GM21825 (cell line): ENCODE measurements at regions not wholly inside any gene's neighbourhood (a gene's known extent, or its start where the extent isn't known, plus 50 kb on each side); places are given as distances from the start of the nearest gene placed in this dataset.

Source experiments
- ATAC-seq: cut with Tn5 transposase; IDR thresholded peaks from one replicate; pipeline ENCODE4 v1.9.1; 2021; ENCODE audit warnings: mild to moderate bottlenecking, moderate library complexity; ENCODE audit not compliant: unreplicated experiment

DNA sequence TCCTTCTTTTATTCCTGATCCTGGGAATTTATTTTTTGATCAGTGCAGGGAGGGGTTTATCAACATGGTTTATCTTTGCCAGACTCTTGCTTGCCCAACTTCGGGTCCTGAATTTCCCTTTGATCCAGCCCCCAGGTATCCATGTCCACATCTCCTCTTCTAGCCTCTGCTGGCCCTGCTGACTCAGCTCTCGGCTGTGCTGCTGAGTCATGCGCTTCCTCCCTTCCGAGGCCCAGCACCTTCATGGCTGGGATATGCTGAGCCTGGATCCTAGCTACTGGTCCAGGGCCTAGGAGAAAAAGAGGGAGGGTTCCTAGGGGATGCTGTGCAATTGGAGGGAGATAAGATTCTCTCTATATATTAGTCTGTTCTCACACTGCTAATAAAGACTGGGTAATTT is 380.7 kb upstream of the SHH start:
- no peak for ATAC-seq

DNA sequence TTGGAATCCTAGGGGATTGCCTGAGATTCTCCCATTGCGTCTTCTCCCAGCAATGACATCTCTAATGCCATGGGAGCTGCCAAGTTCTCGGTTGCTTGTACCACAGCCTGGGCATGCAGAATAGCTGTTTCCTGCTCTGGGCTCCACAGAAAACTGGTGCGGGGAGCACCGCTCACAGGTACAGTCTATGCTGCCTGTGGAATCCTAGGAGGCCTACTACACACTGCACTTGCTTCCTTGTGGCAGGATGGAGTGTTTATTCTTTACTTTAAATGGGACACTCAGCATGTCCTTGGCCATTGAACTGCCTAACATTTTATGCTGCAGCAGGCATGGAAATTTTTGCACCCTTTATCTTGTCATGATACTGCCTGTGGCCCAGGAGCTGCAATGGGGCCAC is 378.8 kb upstream of the SHH start:
- ATAC-seq, result no peak

DNA sequence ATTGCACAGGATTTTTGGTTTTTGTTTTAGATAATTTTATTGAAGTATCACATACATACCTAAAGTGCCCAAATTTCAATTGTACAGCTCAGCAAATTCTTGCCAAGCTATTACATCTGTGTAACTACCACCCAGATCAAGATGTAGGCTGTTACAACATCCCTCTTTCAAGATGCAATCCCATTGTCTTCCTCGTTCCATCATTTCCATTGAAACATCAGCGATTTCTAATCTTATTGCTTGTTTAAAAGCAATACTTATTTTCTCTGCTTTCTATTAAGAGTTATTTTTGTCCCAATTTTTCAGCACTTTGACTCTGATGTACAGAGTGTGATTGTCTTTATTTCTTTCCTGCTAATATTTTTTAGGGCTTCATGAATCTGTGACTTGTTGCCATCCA is 372.8 kb upstream of the SHH start:
- ATAC-seq, result no peak

DNA sequence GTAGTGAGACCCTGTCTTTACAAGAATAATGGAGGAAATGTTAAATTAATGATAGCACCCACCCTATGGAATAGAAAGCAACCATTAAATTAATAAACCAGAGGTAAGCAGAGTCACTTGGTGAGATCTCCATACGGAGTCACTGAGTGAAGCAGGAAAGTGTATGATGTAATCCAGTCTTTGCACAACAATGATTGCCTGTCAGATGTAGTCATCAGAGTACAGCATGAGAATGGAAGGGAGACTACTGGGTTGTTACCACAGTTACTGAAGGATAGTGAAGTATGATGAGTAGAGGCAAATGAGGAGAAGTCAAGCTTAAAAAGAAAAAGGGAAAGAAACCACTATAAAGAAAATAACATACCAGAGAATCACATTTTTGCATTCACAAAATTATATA is 371.9 kb upstream of the SHH start:
- no peak for ATAC-seq

DNA sequence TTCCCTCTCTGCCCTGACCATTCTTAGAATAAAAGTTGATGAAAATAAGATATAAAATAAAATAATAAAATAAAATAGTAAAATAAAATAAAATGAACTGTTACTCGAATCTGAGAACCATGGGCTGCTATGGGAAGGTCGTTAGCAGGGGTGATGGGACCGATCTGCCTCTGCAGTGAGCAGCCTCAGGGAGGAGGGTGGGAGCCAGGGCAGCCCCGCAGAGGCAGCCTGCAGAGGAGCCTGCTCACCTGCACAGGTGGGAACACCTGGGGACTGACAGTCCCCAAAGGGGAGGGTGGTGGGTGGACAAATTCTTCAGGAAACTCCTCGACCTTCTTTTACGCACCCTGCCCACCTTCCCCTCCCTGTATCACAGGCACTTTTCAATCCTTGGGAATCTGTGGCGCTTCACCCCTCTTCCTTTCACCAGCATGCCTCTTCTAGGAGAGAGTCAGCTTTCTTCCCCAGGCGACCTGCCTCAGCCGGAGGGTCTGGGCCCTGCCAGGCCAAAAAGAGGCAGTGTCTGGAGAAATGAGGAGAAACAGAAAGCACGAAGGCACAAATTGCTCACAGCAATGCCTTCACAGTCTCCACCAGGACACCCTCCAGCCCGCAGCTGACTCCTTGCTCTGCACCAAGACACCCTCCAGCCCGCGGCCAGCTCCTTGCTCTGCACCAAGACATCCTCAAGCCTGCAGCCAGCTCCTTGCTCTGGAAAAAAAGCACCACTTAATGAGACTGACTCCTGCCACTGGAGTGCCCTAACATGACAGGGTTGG is 368.4 kb upstream of the SHH start:
- ATAC-seq, result no peak

DNA sequence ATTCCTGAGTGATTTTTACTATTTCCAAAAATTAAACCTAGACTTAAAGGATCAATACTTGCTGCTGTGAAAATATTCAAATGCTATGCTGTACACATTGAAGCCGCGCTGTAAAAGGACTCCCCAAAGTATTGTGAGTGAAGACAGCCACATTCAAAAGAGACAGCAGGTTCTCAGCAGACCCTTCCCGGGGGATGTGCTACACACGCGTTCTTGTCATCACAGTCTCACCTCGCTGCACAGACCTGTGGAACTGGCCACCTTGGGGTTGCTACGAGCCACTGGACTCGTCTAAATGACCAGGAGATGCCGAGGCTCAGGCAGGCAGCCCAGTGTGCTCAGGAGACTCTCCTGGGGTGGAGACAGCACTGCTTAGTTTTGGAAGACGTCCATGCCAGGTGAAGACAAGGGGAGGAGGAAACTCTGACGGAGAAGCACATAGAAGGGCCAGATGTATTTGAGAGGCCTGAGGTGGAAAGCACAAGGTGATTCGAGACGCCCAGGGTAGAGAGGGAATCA is 367.7 kb upstream of the SHH start:
- no peak for ATAC-seq

DNA sequence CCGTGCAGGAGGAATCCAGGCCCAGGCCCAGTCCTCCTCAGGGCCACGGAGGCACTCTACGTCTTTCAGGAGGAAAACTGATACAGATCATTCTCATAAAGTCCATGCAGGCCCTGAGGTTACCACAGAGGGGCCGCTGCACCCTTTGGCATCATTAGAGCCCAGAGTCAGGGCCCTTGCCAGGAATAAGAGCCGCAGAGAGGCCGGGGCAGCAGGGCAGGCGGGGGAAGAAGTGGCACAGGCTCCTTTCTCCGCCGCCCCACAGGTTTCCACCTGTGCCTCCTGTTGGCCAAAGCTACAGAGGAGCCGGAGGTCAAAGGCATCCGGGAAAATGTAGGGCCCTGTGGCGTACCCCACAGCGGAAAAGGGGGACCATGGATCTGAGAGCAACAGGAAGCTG is 366.6 kb upstream of the SHH start:
- no peak for ATAC-seq

DNA sequence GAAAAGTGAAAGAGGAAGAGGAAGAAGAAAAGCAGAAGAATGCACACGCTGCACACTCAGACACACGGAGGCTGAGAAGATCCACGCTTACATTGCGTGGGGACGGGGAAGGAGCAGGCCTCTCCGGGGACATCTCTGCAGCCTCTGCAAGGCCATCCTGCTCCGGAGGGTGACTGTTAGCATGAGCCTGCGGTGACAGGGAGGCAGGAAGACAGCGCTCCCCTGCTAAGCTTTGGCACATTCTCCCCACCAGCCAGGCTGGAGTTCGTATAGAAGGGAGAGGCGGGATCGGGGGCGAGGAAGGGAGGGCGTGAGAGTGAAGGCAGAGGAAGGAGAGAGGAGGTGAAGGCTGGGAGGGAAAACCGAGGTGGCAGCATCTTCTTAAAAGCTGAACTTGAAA is 366.0 kb upstream of the SHH start:
- no peak for ATAC-seq

DNA sequence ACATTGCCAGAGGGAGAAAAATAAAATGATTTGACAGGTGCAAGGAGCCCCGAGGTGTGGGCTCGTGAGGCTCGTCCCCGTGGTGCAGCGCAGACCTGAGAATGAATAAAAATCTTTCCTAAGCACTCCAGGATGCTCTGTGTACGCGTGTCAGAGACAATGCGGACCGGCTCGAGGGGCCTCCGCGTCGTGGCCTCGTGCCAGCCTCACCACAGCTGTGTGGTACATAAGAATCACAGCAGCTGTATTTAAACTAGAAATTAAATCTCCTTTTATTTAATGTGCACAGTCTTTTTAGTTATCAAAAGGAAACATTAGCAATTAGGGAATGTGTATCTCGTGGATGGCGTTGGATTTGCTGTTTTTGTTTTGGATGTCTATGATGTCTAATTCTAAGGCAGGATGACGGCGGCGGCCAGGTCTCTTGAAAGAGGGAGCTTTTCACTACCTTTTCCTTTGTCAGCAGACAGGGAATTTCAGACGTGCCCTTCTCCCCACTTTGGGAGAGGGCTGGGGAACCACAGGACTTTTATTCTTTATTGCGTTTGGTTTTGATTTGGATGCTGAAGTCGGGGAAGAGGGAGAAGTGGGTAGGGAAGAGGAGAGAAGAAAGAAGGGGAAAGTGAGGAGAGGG is 365.3 kb upstream of the SHH start:
- no peak for ATAC-seq

DNA sequence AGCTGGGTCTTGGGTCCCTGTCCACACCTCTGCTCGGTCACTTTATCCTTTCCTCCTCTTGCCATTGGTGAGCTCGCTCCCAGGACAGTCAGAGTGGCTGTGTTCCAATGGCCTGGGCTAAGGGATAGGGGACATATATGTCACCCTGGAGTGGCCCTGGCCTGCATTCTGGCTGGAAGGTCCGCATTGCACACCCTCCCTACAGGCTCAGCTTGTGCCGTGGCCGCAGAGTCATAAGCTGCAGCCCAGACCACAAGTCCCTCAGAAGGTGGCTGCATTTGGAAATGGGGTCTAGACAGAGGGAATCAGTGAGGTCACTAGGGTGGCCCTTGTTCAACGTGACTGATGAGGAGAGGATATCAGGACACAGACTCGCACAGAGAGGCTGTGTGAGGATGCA is 363.8 kb upstream of the SHH start:
- no peak for ATAC-seq

DNA sequence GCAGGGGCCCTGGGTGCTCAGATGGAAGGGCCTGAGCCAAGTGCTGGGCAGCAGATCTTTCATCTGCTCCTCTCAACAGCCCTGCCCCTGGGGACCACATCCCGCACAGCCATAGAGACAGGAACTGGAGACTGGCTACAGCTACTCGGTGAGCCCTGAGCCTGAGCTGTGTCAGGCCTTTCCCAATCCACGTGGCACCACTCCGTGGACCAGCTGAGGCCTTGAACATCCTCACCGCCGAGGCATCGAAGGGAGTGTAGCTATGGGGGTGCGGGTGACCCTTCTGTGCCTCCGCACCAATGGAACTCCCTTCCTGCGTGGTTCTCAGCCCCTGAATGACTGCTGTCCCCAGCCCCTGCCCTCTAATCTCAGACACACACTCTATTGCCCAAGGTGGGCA is 362.7 kb upstream of the SHH start:
- no peak for ATAC-seq

DNA sequence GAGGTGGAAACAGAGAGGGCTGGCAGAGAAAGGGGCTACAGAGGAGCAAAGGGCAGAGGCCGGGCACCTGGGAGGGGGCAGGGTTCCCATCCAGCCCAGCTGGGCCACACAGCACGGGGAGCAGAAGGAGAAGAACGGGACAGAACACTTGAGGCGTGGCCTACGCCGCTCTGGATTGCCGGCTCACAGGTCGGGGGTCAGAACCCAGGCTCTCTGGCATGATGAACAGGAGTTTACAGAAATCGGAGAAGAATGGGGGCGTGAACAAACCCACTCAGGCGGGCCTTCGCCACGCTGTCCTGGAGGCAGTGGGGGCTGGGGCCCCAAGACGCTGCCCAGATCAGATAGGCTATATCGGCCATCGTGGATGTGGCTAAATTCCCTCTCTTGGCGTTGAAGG is 362.2 kb upstream of the SHH start:
- ATAC-seq, result no peak

DNA sequence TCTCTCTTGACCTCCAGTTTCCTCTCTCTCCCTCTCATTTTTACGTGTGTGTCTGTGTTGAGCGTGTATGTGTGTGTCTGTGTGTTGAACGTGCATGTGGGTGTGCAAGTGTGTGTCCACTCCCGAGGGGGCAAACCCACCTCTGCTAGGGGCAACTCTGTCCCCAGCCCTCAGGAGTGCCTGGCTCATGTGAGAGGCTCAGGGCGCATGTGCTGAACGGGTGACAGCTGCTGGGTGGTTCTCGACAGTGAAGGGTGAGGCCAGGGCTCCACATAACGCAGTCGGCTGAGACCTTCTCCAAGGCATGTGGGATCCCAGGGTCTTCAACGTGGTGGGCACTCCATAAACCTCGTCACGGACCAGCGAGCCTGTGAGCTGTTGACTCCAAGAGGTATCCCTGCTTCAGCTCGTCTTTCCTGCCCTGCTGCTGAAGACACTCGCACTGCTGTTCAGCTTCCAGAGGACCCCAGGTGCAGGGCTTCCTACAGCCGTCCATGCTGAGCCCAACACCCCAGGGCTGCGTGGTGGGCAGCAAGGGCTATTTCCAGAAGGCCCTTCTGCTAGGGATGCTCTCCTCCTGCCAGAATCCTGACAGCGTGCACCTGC is 361.6 kb upstream of the SHH start:
- ATAC-seq, result no peak

DNA sequence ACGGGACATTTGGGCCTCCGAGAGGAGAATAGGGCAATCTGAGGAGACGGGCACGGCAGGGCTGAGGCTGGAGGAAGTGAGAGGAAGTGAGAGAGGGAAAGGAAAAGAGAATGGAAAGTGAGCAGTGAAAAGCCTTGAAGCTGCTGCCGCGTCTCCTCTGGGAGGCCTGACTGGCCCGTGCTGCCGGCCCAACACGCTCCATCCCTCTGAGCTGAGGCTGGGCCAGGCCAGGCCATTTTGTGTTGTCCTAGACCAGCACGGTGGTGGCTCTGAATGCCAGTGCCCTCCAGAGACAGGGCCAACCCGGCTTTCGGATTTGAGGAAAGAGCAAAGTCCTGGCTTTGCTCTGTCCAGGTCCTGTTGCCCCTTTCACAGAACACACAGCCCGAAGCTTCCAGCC is 361.1 kb upstream of the SHH start:
- no peak for ATAC-seq

DNA sequence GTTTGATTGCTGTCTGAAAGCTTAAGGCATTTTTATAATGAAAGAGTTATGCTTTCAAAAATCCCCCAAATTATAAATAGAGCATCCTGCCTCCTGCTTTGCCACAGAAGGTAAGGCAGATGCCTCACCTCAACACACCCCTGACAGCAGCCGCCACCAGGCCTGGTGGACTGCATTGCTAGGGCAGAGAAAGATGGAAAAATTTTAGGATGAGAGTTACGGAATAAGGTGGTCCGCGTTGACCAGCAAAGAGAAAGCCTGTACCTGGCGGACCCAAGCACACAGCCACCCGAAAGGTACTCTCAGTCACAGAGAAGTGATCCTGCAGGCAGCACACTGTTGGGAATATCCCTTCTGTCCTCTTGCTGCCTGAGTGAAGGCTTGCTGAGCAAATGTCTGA is 360.4 kb upstream of the SHH start:
- ATAC-seq, result no peak

DNA sequence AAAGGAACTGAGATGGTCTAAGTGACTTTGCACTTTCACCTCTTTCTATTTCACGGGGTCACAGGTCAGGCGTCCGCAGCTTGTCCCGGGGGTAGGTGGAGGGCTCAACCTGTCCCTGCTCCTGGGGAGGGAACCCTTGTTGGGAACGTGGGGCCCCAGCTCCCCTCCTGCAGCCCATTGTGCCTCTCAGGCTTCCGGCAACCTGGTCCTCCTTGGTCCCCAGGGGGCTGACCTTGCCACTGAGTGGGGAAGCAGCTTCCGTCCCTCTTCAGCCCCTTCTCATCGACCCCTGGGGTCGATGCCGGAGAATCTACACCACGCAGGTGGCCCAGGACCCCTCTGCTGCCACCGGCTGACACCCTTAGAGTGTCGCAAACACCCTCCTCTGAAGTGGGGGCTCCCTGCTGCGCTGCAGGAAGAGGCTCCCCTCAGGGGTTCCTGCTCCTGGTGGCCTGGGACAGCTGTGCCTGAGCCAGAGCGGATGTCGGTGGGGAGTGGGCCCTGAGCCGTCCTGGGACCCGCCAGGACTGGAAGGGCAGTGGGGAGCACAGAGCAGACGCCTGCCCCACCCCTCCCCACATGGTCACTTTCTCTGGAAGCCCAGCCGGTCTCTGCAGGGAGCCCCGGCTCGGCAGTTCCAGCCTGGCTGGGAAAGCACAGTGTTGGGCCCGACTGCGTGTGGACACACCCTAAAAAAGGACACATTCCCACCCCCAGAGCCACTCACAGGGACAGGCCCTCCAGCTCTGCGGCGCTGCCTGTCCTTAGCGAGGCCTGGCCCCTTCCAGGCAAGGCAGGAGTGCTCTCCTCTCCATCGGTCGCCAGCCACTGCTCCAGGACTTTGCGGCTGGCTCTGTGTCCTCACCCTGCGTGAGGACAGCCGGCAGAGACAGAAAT is 357.5 kb upstream of the SHH start:
- no peak for ATAC-seq

DNA sequence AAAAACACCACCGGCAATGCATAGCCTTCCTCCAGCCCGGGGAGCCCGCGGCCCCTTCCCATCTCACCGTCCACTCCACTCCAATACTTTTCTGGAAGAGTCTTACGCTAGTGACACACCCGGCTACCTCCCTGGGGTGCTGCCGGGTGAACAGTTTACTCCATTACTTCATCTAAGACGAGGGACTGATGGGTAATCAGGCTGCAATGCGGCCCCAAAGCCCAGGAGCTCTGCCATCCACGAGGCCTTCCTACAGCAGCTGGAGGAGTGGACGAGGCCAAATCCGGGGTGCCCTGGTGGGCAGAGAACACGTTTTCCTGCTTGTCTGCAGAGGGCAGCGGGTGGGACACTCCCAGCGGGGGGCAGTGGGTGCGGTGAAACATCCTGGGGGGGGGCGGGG is 356.2 kb upstream of the SHH start:
- no peak for ATAC-seq

DNA sequence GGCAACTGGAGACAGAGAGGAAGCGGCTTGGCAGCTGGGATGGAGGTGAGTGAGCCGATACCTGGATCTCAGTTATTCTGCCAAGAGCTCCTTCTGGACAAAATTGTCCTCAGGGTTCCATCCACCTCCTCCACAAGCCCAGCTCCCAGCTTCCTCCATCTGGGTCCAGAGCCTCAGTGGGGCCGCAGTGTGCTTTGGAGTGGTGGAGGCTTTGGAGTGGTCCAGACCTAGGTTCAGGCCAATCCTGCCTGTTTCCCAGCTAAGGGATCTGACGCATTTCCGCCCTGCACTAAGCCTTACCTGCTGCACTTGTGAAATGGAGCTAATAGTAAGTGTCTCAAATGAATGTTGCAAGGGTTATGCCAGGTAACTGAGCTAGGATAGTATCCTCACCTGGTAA is 355.7 kb upstream of the SHH start:
- no peak for ATAC-seq

DNA sequence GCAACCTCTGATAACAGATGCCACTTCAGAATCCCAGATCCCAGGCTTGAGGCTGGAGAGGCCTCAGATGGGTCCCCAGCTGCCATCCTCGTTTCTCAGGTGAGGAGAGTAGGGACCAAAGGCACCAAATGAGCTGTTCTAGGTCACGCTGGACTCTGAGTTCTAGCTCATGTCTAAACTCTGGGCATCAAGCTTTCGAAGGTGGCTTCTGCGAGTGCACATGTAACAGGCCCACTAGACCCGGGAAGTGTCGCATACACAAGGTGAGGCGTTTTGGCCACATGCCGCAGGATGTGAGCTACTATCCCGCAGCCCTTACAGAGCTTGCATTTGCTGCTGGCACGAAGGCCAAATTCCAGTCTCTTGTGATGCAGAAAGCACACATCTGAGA is 355.1 kb upstream of the SHH start:
- no peak for ATAC-seq

DNA sequence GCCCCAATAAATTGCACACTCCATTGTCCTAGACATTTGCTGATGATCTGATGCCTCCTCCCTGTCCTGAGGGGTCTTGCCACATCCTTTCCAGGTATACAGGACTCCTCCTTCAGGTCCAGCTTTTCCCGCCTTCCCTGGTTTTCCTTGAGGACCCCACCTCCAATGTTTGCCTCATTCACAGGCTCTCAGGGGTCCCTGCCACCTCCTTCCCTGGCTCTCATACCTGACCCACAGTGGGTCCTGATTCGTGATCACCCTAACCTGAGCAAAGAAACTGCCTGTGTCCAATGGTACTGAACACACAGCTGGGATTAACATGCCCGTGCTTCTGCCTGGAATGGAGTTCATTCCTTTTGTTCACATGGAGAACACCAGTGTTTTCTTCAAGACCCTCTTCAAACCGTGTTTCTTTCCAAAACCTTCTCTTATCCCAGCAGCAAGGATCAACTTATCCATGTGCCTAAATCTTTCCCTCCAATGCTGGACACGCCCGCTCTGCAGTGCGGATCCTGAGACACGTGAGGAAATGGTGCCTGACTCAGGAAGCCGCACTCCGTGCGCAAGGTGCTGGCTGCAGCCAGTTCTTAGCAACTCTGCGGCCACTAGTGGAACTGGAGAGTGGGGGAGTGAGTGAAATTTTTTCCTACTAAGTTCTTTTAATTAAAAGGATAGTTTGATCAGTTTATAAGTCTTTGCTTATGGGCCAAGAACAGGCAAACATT is 354.6 kb upstream of the SHH start:
- no peak for ATAC-seq

DNA sequence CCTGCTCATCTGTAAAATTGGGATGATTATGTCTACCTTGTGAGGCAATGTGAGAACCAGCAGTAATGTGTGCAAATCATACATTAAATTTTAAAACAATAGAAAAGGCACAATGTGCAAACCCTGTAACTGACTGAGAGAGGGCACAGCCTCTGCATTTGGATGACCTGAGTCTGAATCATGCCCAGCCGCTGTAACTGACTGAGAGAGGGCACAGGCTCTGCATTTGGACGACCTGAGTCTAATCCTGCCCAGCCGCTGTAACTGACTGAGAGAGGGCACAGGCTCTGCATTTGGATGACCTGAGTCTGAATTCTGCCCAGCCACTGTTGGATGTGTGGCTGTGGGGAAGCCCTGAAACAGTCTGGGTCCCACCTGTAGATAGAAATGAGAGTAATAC is 351.5 kb upstream of the SHH start:
- ATAC-seq, result no peak
